ENCODE measurements at regions not wholly inside any gene's neighbourhood (a gene's known extent, or its start where the extent isn't known, plus 50 kb on each side); places are given as distances from the start of the nearest gene placed in this dataset.

DNA sequence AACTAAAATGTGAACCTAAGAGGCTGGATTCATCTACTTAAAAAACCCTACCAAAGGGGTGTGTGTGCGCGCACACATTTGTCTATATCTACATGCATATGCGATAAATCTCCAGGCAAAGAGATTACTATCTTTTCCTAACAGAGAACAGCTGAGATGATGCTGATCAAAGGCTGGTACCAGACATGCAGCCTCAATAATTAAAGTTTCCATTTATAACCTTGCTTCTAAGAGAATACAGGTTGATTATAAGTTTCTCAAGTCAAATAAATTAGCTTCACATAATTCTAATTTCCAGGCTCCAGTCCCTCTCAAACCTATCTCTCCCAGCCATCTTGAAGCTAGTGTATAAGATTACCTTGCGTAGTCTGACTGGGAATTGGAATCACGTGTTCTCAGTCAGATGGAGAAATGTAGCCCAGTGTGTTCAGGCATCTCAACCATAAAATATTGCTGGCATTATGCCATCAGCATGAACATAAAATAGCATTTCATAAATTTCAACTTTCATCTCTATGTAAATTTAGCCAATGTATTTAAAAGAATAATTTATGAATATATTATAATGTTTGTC lies 1062.0 kb downstream of the XPNPEP1 start:
- Mint-ChIP-seq H3K4me3 (no peak overlapping the region), H3K9me3 (peaks cover 9% of the 10 kb centered on the region), H3K4me1 (no peaks in the 10 kb centered on the region), H3K27ac (no peak overlapping the region), H3K36me3 (no peaks in the 10 kb centered on the region)
- no peak for ATAC-seq
- DNase-seq (ENCODE audit: low spot score in 2 of 2) = no peak

DNA sequence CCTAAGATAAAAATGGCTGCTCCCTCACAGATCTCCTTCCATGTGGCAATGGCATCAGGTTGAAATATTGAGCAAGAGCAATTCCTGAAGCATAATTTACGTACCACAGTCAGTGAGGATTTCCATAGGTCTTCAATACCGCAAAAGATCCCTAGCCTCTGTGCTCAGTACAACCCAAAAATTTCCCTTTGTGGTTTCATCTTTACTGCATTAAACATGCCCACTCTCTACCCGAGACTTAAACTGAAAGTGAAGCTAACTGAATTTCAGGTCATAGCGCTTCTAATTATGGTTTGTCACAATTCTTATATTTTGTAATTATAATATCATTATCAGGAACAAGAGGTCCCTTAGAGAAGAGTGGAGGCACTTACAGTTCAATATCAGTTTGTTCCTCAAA lies 1071.1 kb downstream of the XPNPEP1 start:
- no peaks in the 10 kb centered on the region for H3K36me3 Mint-ChIP-seq
- no peak overlapping the region for H3K27ac Mint-ChIP-seq
- no peak for DNase-seq (ENCODE audit: low spot score in 2 of 2)
- H3K9me3 Mint-ChIP-seq = peaks cover 12% of the 10 kb centered on the region
- H3K4me1 Mint-ChIP-seq = no peaks in the 10 kb centered on the region
- ATAC-seq = no peak
- H3K4me3 Mint-ChIP-seq = no peak overlapping the region

DNA sequence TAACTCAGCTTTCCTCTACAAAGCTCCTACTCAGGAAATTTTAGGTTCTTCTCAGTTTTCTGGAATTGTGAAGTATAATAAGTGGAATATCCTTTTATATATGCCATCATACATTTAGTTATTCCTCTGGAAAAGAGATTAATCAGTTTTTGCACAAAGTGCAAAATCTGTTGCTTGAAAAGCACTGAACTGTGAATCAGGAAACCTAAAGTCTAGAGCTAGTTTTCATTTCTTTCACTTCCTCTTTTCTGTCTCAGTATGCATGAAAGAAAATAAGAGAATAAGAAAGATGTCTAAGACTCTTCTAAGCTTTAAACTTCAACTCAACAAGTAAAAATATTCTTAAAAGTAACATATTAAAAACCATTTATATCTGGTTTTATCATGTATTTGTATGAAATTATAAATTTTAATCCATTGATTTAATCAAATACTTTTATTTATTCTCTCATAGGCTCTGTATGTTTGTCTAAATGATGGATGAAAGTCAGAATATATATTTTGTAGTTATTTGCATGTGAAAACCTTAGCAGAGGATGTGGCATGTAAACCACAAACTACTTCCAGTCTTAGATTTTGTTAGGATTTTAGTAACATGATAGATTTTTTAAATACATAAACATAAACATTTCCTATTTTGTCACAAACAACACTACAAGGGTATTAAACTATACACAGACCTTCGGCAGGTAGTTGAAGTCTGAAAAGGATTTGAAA lies 1073.0 kb downstream of the XPNPEP1 start:
- H3K4me1 Mint-ChIP-seq = no peaks in the 10 kb centered on the region
- H3K36me3 Mint-ChIP-seq = no peaks in the 10 kb centered on the region
- no peak overlapping the region for H3K27ac Mint-ChIP-seq
- H3K4me3 Mint-ChIP-seq = no peak overlapping the region
- peaks cover 16% of the 10 kb centered on the region for H3K9me3 Mint-ChIP-seq
- no peak for ATAC-seq
- no peak for DNase-seq (ENCODE audit: low spot score in 2 of 2)

DNA sequence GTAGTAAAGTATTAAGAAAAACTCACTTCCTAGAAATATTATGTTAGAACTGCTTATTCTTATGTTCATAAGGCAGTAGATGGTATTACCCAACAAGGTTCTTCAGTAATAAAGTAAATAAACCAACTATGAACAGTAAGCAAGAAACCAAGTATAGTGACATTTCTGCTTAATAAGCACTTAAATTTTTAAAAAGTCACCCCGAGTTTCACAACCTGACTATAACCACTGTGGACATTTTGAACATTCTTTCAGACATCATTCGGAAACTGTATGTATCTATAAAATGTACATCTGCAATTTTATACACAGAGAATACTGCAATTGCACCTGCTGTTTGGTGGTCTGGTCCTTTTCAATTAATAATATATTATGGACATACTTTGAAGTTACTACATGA lies 1073.6 kb downstream of the XPNPEP1 start:
- ATAC-seq (no peak), DNase-seq (ENCODE audit: low spot score in 2 of 2) (no peak)
- no peak overlapping the region for H3K4me3 Mint-ChIP-seq
- no peak overlapping the region for H3K27ac Mint-ChIP-seq
- no peaks in the 10 kb centered on the region for H3K36me3 Mint-ChIP-seq
- peaks cover 16% of the 10 kb centered on the region for H3K9me3 Mint-ChIP-seq
- no peaks in the 10 kb centered on the region for H3K4me1 Mint-ChIP-seq

DNA sequence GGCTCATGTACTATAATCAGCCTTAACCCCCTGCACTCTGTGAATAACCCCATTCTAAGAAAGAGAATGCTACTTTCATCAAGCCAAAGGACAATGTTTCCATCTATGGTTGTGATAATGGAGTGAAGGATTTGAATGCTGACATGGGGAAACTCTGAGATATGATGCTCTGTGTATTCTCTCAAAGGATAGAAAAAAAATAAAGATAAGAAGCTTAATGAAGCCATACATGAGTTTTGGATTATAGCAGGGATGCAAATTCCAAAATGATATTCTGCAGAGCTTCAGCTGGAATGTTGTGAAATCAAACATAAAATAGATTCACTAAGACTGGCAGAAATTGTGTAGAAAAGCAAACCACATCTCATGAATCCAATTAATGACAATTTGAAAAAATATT lies 1074.1 kb downstream of the XPNPEP1 start:
- Mint-ChIP-seq H3K4me1 (no peaks in the 10 kb centered on the region), H3K4me3 (no peak overlapping the region), H3K9me3 (peaks cover 16% of the 10 kb centered on the region), H3K27ac (no peak overlapping the region), H3K36me3 (no peaks in the 10 kb centered on the region)
- DNase-seq (ENCODE audit: low spot score in 2 of 2) (no peak), ATAC-seq (no peak)

DNA sequence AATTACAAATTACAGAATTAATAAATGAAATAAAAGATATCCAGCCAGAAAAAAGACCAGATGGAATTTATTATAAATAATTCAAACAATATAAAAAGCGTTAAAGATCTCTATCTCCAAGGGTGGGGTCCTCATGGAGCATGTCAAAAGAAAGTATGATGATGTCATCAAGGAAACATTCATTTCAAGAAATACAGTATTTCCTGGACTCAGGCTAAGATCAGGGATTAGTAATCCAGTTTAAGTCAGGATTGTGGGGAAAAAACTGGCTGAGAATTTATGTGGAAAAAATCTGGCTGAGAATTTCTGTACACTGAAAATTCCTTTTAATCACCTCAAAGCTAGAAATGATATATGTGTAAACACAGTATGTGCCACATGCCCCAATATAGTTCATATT lies 1075.3 kb downstream of the XPNPEP1 start:
- Mint-ChIP-seq H3K9me3 (peaks cover 16% of the 10 kb centered on the region), H3K4me3 (no peak overlapping the region), H3K4me1 (no peaks in the 10 kb centered on the region), H3K27ac (no peak overlapping the region), H3K36me3 (no peaks in the 10 kb centered on the region)
- DNase-seq (ENCODE audit: low spot score in 2 of 2) = no peak
- ATAC-seq = no peak

DNA sequence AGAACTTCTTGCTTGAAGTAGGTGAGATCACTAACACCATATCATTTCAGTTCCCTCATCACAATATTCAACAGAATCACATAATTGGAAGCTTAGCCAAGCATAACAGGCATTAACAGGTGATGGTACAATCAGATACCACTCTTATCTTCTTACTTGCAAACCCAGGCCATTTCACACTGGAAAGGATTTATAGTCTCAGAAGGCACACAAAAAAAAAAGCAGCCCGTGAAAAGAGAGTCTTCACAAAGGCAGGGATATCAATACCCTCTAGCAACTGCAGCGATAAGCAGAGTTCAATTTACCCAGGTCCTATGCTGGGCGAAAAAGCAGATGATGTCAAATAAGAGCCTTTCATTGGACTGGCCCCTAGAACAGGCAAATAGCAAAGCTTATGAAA lies 1082.4 kb downstream of the XPNPEP1 start:
- H3K4me1 Mint-ChIP-seq = no peaks in the 10 kb centered on the region
- no peak overlapping the region for H3K27ac Mint-ChIP-seq
- H3K36me3 Mint-ChIP-seq = no peaks in the 10 kb centered on the region
- H3K9me3 Mint-ChIP-seq = peaks cover 18% of the 10 kb centered on the region
- H3K4me3 Mint-ChIP-seq = no peak overlapping the region
- DNase-seq (ENCODE audit: low spot score in 2 of 2) (no peak), ATAC-seq (no peak)

DNA sequence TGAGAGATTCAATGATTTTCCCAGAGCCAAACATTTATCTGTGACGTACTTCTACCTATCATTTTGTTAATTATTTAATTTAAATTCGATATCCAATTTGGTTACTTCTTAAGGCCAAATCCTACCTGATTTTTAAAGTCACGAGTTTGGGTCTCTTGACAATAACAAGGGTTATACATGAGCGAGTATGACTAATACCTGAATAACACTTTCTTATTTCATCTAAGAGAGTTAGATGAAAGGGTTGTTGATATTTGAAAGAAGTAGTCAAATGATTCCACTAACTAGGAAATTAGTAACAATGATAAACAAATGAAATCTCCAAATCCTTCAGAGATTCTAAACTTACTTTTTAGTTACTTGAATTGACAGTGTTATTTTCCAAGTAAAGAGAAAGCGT lies 1086.9 kb downstream of the XPNPEP1 start:
- Mint-ChIP-seq H3K4me3 (no peak overlapping the region), H3K27ac (no peak overlapping the region), H3K9me3 (peaks cover 18% of the 10 kb centered on the region), H3K36me3 (no peaks in the 10 kb centered on the region), H3K4me1 (no peaks in the 10 kb centered on the region)
- ATAC-seq (no peak), DNase-seq (ENCODE audit: low spot score in 2 of 2) (no peak)

DNA sequence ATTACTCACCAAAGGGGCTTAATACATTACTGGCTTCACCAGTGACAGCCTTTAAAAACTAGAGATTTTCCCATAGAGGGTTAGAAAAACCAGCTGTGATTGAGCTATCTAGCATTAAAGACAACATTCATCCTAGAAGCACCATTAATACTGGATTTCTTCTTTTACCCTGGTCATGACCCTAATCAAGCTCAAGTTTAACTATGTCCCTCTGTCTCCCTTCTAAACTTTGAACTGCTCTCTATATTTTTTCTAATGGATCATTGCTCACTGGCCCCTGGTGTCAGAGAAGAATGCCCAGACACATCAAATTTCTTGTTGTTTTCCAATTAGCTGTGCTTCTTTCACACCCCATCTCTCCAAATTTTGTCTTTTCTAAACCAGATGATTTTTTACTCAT lies 1101.3 kb downstream of the XPNPEP1 start:
- no peak for DNase-seq (ENCODE audit: low spot score in 2 of 2)
- Mint-ChIP-seq H3K27ac (no peak overlapping the region), H3K36me3 (no peaks in the 10 kb centered on the region), H3K4me1 (no peaks in the 10 kb centered on the region), H3K9me3 (peaks cover 12% of the 10 kb centered on the region), H3K4me3 (no peak overlapping the region)
- ATAC-seq = no peak

DNA sequence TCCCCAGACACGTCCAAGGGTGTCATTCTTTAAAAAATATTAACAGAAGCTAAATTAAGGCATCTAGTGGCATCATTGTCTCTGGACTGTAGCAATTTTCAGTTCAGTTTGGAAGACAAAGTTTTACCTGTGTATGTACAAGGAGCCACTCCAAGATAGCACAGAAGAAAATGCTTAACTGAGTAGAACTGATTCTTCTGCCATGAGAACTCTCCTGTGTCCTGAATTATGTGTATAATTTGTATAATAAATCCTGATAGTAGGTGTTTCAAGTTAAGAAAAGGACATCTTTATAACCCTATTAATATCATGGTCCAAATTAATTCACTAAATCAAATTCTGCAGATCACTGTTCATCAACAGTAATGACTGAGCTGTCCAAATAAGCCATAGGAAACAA lies 1104.0 kb downstream of the XPNPEP1 start:
- H3K27ac Mint-ChIP-seq = no peak overlapping the region
- peaks cover 15% of the 10 kb centered on the region for H3K9me3 Mint-ChIP-seq
- no peaks in the 10 kb centered on the region for H3K4me1 Mint-ChIP-seq
- no peak for ATAC-seq
- H3K36me3 Mint-ChIP-seq = no peaks in the 10 kb centered on the region
- no peak for DNase-seq (ENCODE audit: low spot score in 2 of 2)
- no peak overlapping the region for H3K4me3 Mint-ChIP-seq

DNA sequence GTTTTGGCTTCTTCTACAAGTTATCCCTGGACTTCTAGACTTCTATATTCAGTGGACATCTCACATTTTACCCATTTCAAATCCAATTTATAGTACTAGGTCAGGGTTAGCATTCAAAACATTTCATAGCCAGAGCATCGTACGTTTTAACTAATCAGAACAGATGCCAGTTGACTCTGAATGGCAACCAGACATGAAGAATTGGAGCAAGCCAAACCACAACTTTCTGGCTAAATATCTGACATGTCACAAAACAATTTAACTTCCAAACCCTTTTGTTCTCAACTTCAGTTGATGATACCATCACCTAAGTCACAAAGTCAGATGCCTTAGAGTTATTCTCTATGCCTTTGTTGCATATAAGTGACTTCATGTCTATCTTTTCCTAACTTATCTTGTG lies 1105.7 kb downstream of the XPNPEP1 start:
- no peak for DNase-seq (ENCODE audit: low spot score in 2 of 2)
- no peak overlapping the region for H3K4me3 Mint-ChIP-seq
- H3K4me1 Mint-ChIP-seq = no peaks in the 10 kb centered on the region
- no peak for ATAC-seq
- no peaks in the 10 kb centered on the region for H3K36me3 Mint-ChIP-seq
- peaks cover 15% of the 10 kb centered on the region for H3K9me3 Mint-ChIP-seq
- H3K27ac Mint-ChIP-seq = no peak overlapping the region

DNA sequence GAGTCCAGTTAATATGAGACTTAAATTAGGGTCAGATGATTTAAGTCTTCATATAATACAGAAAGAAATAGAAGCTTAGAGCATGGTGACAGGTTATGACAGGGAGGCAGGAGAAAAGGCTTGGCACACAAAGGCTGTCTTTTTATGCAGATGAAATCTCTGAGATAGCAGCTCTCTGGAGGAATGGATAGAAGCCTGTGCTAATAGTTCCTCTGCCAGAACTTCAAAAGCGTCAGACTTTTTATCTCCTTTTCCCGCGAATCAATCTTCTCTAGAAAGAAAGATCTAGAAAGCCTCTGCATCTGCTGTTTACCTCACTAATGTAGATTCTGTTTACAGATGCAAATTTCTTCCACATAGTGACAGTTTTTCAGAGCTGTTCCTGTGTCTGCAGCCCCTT lies 1106.2 kb downstream of the XPNPEP1 start:
- Mint-ChIP-seq H3K4me1 (no peaks in the 10 kb centered on the region), H3K36me3 (no peaks in the 10 kb centered on the region), H3K9me3 (peaks cover 15% of the 10 kb centered on the region), H3K27ac (no peak overlapping the region), H3K4me3 (no peak overlapping the region)
- ATAC-seq (no peak), DNase-seq (ENCODE audit: low spot score in 2 of 2) (no peak)

DNA sequence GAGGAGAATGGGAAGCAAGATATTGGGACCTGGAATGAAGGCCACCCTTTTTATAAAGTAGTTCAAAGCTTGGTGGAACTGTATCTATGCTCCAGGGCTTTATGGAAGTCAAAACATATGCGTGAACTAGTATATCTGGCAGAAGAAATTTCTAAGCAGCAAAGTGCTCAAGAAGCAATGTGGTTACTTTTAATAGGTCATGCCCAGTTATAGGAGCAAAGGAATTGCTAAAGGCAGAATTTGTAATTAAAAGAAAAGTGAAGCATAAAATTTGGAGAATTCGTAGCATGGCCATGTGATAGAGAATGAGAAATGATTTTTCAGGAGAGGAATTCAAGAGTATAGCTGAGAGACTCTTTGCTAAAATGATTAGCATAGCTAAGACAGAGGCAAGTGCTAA lies 1110.4 kb downstream of the XPNPEP1 start:
- H3K4me3 Mint-ChIP-seq = no peak overlapping the region
- no peaks in the 10 kb centered on the region for H3K4me1 Mint-ChIP-seq
- H3K27ac Mint-ChIP-seq = no peak overlapping the region
- DNase-seq (ENCODE audit: low spot score in 2 of 2) (no peak), ATAC-seq (no peak)
- H3K9me3 Mint-ChIP-seq = peaks cover 21% of the 10 kb centered on the region
- no peaks in the 10 kb centered on the region for H3K36me3 Mint-ChIP-seq

DNA sequence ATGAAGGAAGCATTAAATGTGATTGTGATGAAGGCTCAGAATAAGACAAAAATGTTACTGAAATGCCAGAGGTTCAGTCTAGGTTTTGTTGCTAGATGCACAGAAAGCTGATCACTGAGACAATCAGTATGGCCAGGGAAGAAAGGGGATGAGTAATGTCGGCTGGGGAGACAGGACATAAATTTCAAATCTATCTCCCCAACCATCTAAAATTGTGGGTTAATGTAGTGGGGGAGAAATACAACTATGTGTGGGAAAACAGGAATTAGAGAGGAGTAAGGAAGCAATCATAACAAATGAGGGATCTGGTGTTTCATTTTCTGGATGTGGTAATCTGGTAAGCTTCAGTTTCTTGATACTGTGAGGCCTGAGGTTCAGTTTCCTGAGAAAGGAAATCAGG lies 1111.0 kb downstream of the XPNPEP1 start:
- no peak for DNase-seq (ENCODE audit: low spot score in 2 of 2)
- Mint-ChIP-seq H3K4me3 (no peak overlapping the region), H3K4me1 (no peaks in the 10 kb centered on the region), H3K36me3 (no peaks in the 10 kb centered on the region), H3K27ac (no peak overlapping the region), H3K9me3 (peaks cover 21% of the 10 kb centered on the region)
- ATAC-seq = no peak

DNA sequence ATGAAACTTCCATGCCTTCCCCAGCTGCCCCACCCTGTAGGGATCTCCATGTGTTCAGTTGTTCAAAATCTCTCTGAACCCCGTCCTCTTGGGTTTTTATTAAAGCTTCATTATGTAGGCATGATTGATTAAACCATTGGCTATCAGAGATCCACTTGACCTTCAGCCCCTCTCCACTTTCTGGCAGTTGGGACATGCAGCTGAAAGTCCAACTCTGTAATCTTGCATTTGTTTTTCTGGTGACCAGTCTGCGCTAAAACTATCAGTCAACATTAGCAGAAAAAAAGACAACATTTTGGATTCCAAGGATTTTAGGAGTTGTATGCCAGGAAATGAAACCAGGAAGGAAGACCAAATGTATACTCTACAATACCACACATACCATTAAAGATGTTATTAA lies 1115.1 kb downstream of the XPNPEP1 start:
- ATAC-seq (no peak), DNase-seq (ENCODE audit: low spot score in 2 of 2) (no peak)
- H3K27ac Mint-ChIP-seq = no peak overlapping the region
- H3K4me1 Mint-ChIP-seq = no peaks in the 10 kb centered on the region
- no peaks in the 10 kb centered on the region for H3K36me3 Mint-ChIP-seq
- no peak overlapping the region for H3K4me3 Mint-ChIP-seq
- peaks cover 15% of the 10 kb centered on the region for H3K9me3 Mint-ChIP-seq

DNA sequence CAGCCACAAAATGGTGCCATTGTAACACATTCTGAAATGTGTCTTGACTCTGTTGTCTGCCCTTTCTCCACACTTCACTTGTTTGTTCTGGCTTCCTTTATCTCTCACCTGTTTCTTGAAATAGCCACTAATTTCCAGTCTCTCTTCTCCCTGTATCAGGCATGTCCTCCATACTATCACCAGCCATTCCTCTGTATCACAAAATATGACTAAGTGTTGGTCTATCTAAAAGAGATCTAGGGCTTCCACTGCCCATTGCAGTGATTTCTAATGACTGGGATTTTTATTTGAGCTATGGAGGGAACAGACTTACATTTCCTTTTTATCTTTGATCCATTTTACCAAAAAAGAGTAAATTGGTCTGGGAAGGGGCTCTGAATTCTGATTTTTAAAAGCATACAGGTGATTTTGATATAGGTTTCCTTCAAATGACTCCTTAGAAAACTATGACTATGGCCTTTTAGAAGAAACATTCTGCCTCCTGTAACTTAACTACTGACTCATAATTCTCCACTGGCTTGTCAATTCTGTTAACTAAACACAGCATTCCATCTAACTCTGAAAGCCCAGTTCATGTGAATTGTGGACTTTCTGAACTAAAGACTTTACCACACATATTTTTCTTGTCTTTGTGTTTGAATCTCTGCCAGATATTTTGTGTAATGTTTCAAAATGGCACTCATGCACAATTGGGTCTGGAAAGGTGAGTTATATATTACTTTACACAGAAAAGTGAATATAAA lies 1121.4 kb downstream of the XPNPEP1 start:
- no peaks in the 10 kb centered on the region for H3K4me1 Mint-ChIP-seq
- DNase-seq (ENCODE audit: low spot score in 2 of 2) (no peak), ATAC-seq (no peak)
- peaks cover 13% of the 10 kb centered on the region for H3K9me3 Mint-ChIP-seq
- H3K4me3 Mint-ChIP-seq = no peak overlapping the region
- H3K36me3 Mint-ChIP-seq = no peaks in the 10 kb centered on the region
- no peak overlapping the region for H3K27ac Mint-ChIP-seq

Data from stimulated activated effector memory CD8-positive, alpha-beta T cell treated with anti-CD3 and anti-CD28 coated beads, Interleukin-12 subunit alpha, Interleukin-12 subunit beta, amount 100 ng/mL, for 72 hours (primary cell).